K562 (cell line): ENCODE measurements at regions not wholly inside any gene's neighbourhood (a gene's known extent, or its start where the extent isn't known, plus 50 kb on each side); places are given as distances from the start of the nearest gene placed in this dataset.

Experiments used
- ATAC-seq: fragments of 200-7000 bp; cut with Tn5 transposase; 3 replicates; pipeline ENCODE4 v1.9.1; 2020; ENCODE audit warnings: moderate library complexity
- BruUV-seq: library from RNA; stranded (reverse); fragments of 400-500 nt; replicated peaks from 2 replicates; lab custom pipeline; 2021; lab: Mats Ljungman, UMichigan
- CTCF ChIA-PET: fragments of 300-600 bp; formaldehyde crosslinking; extraction: SDS; loops from one replicate; lab custom pipeline; 2021; ENCODE audit warnings: low intra/inter-chr PET ratio; lab: Yijun Ruan, JAX
- POLR2A ChIA-PET: fragments of 300-600, 350-650 bp; sonication (Branson Sonifier 250); formaldehyde crosslinking; extraction: SDS; loops from one replicate; lab custom pipeline; 2021; ENCODE audit warnings: antibody characterized with exemption, inconsistent platforms; lab: Yijun Ruan, JAX
- DNase-seq, 4 experiments: peaks; one replicate each; pipeline versions ENCODE4 v3.0.0 to v3.0.0-alpha.2; 2011 to 2018; ENCODE audit warnings: low spot score in 3 of 4, mixed read lengths in 3 of 4; ENCODE audit errors: extremely low read depth in 1 of 4
- FAIRE-seq: peaks from 2 replicates; lab custom pipeline; 2011; peaks lifted over from hg19 to GRCh38; lab: Jason Lieb, UNC
- H2AFZ ChIP-seq: 2 replicates; pipeline ENCODE4 v1.6.0; 2011; ENCODE audit warnings: low read depth, low read length, control low read depth, inconsistent platforms
- H3K27ac ChIP-seq: fragments of 200-600 bp; 3 replicates; pipeline ENCODE4 v1.8.0; 2011; ENCODE audit warnings: low read depth, mild to moderate bottlenecking, control low read depth, inconsistent platforms, low read length, moderate library complexity, mixed read lengths; ENCODE audit errors: extremely low read depth
- H3K27me3 ChIP-seq, 2 experiments: fragments of 300-600 bp in 1 of 2; 2 replicates in 1 of 2; 3 replicates in 1 of 2; pipeline versions ENCODE4 v1.6.0 to v1.8.0; 2011; ENCODE audit warnings: inconsistent platforms in 2 of 2, low read length in 2 of 2, mild to moderate bottlenecking in 1 of 2, mixed read lengths in 1 of 2, moderate library complexity in 1 of 2; ENCODE audit not compliant: control insufficient read depth in 2 of 2, insufficient read depth in 2 of 2
- H3K36me3 ChIP-seq: fragments of 300-600 bp; 3 replicates; pipeline ENCODE4 v1.8.0; 2011; ENCODE audit warnings: mild to moderate bottlenecking, low read length, inconsistent platforms; ENCODE audit not compliant: control insufficient read depth, insufficient read depth
- H3K4me1 ChIP-seq, 2 experiments: fragments of 200-600 bp in 1 of 2; replicated peaks in 1 of 2; 2 replicates in 1 of 2; 3 replicates in 1 of 2; pipeline versions ENCODE4 v1.5.1 to v1.8.0; 2011; ENCODE audit warnings: inconsistent platforms in 2 of 2, low read length in 2 of 2, mild to moderate bottlenecking in 1 of 2, mixed read lengths in 1 of 2, moderate library complexity in 1 of 2; ENCODE audit not compliant: control insufficient read depth in 2 of 2, insufficient read depth in 2 of 2
- H3K4me2 ChIP-seq: 2 replicates; pipeline ENCODE4 v1.6.1; 2011; ENCODE audit warnings: low read length, control low read depth, inconsistent platforms, mixed read lengths; ENCODE audit not compliant: insufficient read depth
- H3K4me3 ChIP-seq: fragments of 200-600 bp; sonication (generic), shearing (Covaris generic); 2 replicates; pipeline ENCODE4 v1.5.1; 2016; ENCODE audit warnings: control low read depth, inconsistent platforms
- H3K79me2 ChIP-seq: fragments of 200-600 bp; 3 replicates; pipeline ENCODE4 v1.8.0; 2011; ENCODE audit warnings: low read length, inconsistent platforms; ENCODE audit not compliant: control insufficient read depth, insufficient read depth
- H3K9ac ChIP-seq, 2 experiments: 2 replicates each; pipeline versions ENCODE4 v1.6.0 to v1.6.1; 2011; ENCODE audit warnings: low read depth in 2 of 2, low read length in 2 of 2, control low read depth in 1 of 2, inconsistent platforms in 1 of 2, mild to moderate bottlenecking in 1 of 2, mixed read lengths in 1 of 2; ENCODE audit not compliant: insufficient read depth in 1 of 2
- H3K9me1 ChIP-seq: one replicate; pipeline ENCODE4 v1.6.0; 2011; ENCODE audit warnings: inconsistent platforms, mild to moderate bottlenecking, low read length, moderate library complexity; ENCODE audit not compliant: control insufficient read depth, insufficient read depth
- H3K9me3 ChIP-seq: replicated peaks from 2 replicates; pipeline ENCODE4 v1.5.1; 2011; ENCODE audit warnings: low read depth, low read length, inconsistent platforms; ENCODE audit not compliant: control insufficient read depth, insufficient read depth
- H4K20me1 ChIP-seq: replicated peaks from 2 replicates; pipeline ENCODE4 v1.6.1; 2011; ENCODE audit warnings: low read length, inconsistent platforms, mixed read lengths; ENCODE audit not compliant: control insufficient read depth, insufficient read depth
- E2F3 ChIP-seq: fragments of 250-450 bp; sonication (Bioruptor Pico); IDR thresholded peaks from 2 replicates; pipeline ENCODE4 v1.4.0; 2020; ENCODE audit warnings: mild to moderate bottlenecking
- FIP1L1 ChIP-seq: fragments of 200-400 bp; formaldehyde crosslinking; IDR thresholded peaks from 2 replicates; pipeline ENCODE4 v1.6.1; 2018; ENCODE audit warnings: mild to moderate bottlenecking, low read depth, low read length; ENCODE audit not compliant: poor library complexity, severe bottlenecking
- FUS ChIP-seq: fragments of 200-400 bp; formaldehyde crosslinking; optimal IDR thresholded peaks from 2 replicates; pipeline ENCODE3; 2017; ENCODE audit warnings: low read depth, low read length
- GTF2E2 ChIP-seq: fragments of 200-800 bp; sonication (Bioruptor generic); IDR thresholded peaks from 2 replicates; pipeline ENCODE4 v1.6.1; 2016; ENCODE audit warnings: missing genetic modification characterization, missing compliant biosample characterization
- IRF2 ChIP-seq: sonication (generic); formaldehyde crosslinking; IDR thresholded peaks from 2 replicates; pipeline ENCODE4 v1.8.1; 2022; ENCODE audit warnings: mild to moderate bottlenecking, missing genetic modification reagents
- KDM1A ChIP-seq, 2 experiments: fragments of 450-650 bp; IDR thresholded peaks; 2 replicates each; pipeline ENCODE4 v1.6.1; 2016; ENCODE audit warnings: mild to moderate bottlenecking in 2 of 2
- RBM14 ChIP-seq: fragments of 200-400 bp; formaldehyde crosslinking; IDR thresholded peaks from 2 replicates; pipeline ENCODE4 v1.6.1; 2018; ENCODE audit warnings: low read depth, mild to moderate bottlenecking, low read length, moderate library complexity, borderline replicate concordance; ENCODE audit not compliant: insufficient read depth
- RFX1 ChIP-seq: fragments of 450-650 bp; IDR thresholded peaks from 2 replicates; pipeline ENCODE4 v1.6.1; 2016; ENCODE audit warnings: mild to moderate bottlenecking, moderate library complexity
- SP2 ChIP-seq: IDR thresholded peaks from 2 replicates; pipeline ENCODE4 v1.6.1; 2011; ENCODE audit warnings: mild to moderate bottlenecking, low read depth, low read length, moderate library complexity; ENCODE audit not compliant: poor library complexity, severe bottlenecking; ENCODE audit errors: extremely low read depth
- ZFP30 ChIP-seq: fragments of 250-450 bp; sonication (Bioruptor Pico); IDR thresholded peaks from 2 replicates; pipeline ENCODE4 v1.8.0; 2022; ENCODE audit warnings: moderate library complexity, mild to moderate bottlenecking, inconsistent platforms, borderline replicate concordance
- ZNF124 ChIP-seq: sonication (generic); formaldehyde crosslinking; IDR thresholded peaks from 2 replicates; pipeline ENCODE4 v1.8.1; 2022; ENCODE audit warnings: missing genetic modification reagents
- ZNF133 ChIP-seq: fragments of 250-450 bp; sonication (Bioruptor Pico); IDR thresholded peaks from 2 replicates; pipeline ENCODE4 v1.4.0; 2020; ENCODE audit warnings: mild to moderate bottlenecking
- WGBS: fragments of 100-300 bp; shearing (Covaris generic); methylation state at CpG from one replicate; pipeline ENCODE4 v1.1.6; 2016; ENCODE audit warnings: low coverage, mixed read lengths; ENCODE audit not compliant: insufficient coverage; ENCODE audit errors: missing lambda C conversion rate; 5-methylcytosine and 5-hydroxymethylcytosine counted together
- in situ Hi-C: fragments of 300-500 bp; cut with MboI; formaldehyde crosslinking; loops from 4 replicates; pipeline ENCODE4 v1.15.0; 2018; ENCODE audit warnings: inconsistent platforms, mixed read lengths
- intact Hi-C: fragments of 100-400 bp; cut with micrococcal nuclease; formaldehyde crosslinking; loops from 2 replicates; pipeline ENCODE4 v1.14.2; 2022
- TF ChIP-seq, protein P1 (sequence below): fragments of 250-450 bp; sonication (Bioruptor Pico); IDR thresholded peaks from 2 replicates; pipeline ENCODE4 v1.5.0; 2022; ENCODE audit warnings: mild to moderate bottlenecking

GRCh38 chr2:235271936-235272335, 221.9 kb upstream of the AGAP1 start:
- Histone ChIP-seq H4K20me1 (no peaks in the 10 kb centered on the region), H3K27ac (no peak overlapping the region), H3K9ac (no peak overlapping the region), H2AFZ (no peak overlapping the region), H3K79me2 (no peaks in the 10 kb centered on the region), H3K4me3 (no peak overlapping the region), H3K27me3 (peaks cover 0 to 10% of the 10 kb centered on the region in 2 experiments; a peak in 3 of 5 replicates), H3K36me3 (no peaks in the 10 kb centered on the region), H3K4me2 (no peak overlapping the region), H3K9me1 (no peaks in the 10 kb centered on the region), H3K9me3 (no peaks in the 10 kb centered on the region), H3K4me1 (no peaks in the 10 kb centered on the region)
- FAIRE-seq (no peak), DNase-seq (no peak), ATAC-seq (no peak)
- 8% methylated on average over 1 of the region's 2 CpGs for WGBS
- intact Hi-C loops = no loop called here
- TF ChIP-seq KDM1A (IDR thresholded peaks at IDR 0.05) = no peak
- no peak for TF ChIP-seq ZNF124
- TF ChIP-seq SP2 = no peak
- TF ChIP-seq E2F3 (CRISPR knock-in tag) = no peak
- no peak for TF ChIP-seq RFX1
- TF ChIP-seq IRF2 = no peak
- no peak for TF ChIP-seq ZFP30
- TF ChIP-seq ZNF133 (CRISPR knock-in tag) = no peak
- TF ChIP-seq FUS = no peak
- no peak for TF ChIP-seq FIP1L1
- no peak for TF ChIP-seq RBM14
- TF ChIP-seq, protein P1, sequence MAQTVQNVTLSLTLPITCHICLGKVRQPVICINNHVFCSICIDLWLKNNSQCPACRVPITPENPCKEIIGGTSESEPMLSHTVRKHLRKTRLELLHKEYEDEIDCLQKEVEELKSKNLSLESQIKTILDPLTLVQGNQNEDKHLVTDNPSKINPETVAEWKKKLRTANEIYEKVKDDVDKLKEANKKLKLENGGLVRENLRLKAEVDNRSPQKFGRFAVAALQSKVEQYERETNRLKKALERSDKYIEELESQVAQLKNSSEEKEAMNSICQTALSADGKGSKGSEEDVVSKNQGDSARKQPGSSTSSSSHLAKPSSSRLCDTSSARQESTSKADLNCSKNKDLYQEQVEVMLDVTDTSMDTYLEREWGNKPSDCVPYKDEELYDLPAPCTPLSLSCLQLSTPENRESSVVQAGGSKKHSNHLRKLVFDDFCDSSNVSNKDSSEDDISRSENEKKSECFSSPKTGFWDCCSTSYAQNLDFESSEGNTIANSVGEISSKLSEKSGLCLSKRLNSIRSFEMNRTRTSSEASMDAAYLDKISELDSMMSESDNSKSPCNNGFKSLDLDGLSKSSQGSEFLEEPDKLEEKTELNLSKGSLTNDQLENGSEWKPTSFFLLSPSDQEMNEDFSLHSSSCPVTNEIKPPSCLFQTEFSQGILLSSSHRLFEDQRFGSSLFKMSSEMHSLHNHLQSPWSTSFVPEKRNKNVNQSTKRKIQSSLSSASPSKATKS (CRISPR knock-in tag) = no peak
- TF ChIP-seq GTF2E2 (tag) = no peak
- POLR2A ChIA-PET = no interaction called here
- CTCF ChIA-PET = no interaction called here
- in situ Hi-C loops = no loop called here
- BruUV-seq = no TSS peak
